Stimulated activated CD8-positive, alpha-beta memory T cell treated with anti-CD3 and anti-CD28 coated beads, Interleukin-12 subunit alpha, Interleukin-12 subunit beta, amount 100 ng/mL, for 4 hours (primary cell): ENCODE measurements at regions not wholly inside any gene's neighbourhood (a gene's known extent, or its start where the extent isn't known, plus 50 kb on each side); places are given as distances from the start of the nearest gene placed in this dataset.

Experiments used
- DNase-seq: peaks from one replicate; pipeline ENCODE4 v3.0.0-alpha.2; 2020; ENCODE audit warnings: low read depth

- no peak for DNase-seq
These were observed 246.9 kb downstream of the NDUFA10 start for GRCh38 chr2:239778042-239778851.

- DNase-seq: no peak
These were observed 247.9 kb downstream of the NDUFA10 start for GRCh38 chr2:239777219-239777618.

GRCh38 chr2:239776436-239777005 is 248.6 kb downstream of the NDUFA10 start:
- no peak for DNase-seq

- no peak for DNase-seq
These were observed 249.3 kb downstream of the NDUFA10 start for GRCh38 chr2:239775623-239776435.

- no peak for DNase-seq
These were observed 250.1 kb downstream of the NDUFA10 start for GRCh38 chr2:239774933-239775622.

GRCh38 chr2:239774142-239774462 is 251.0 kb downstream of the NDUFA10 start:
- DNase-seq: no peak

- DNase-seq: no peak
These were observed 251.7 kb downstream of the NDUFA10 start for GRCh38 chr2:239773228-239774141.

GRCh38 chr2:239772721-239773120 is 252.4 kb downstream of the NDUFA10 start:
- DNase-seq: no peak

GRCh38 chr2:239770246-239770639 is 254.9 kb downstream of the NDUFA10 start:
- no peak for DNase-seq

GRCh38 chr2:239769554-239770245 is 255.4 kb downstream of the NDUFA10 start:
- DNase-seq: no peak

- no peak for DNase-seq
These were observed 256.1 kb downstream of the NDUFA10 start for GRCh38 chr2:239768907-239769553.

- DNase-seq: no peak
These were observed 256.9 kb downstream of the NDUFA10 start for GRCh38 chr2:239768031-239768790.

- DNase-seq: no peak
These were observed 257.9 kb downstream of the NDUFA10 start for GRCh38 chr2:239767021-239767905.

GRCh38 chr2:239765911-239766310 is 259.2 kb downstream of the NDUFA10 start:
- no peak for DNase-seq

GRCh38 chr2:239765076-239765845 is 259.9 kb downstream of the NDUFA10 start:
- no peak for DNase-seq

- no peak for DNase-seq
These were observed 261.6 kb downstream of the NDUFA10 start for GRCh38 chr2:239763433-239764097.

- no peak for DNase-seq
These were observed 262.4 kb downstream of the NDUFA10 start for GRCh38 chr2:239762655-239763269.
